ENCODE measurements at regions not wholly inside any gene's neighbourhood (a gene's known extent, or its start where the extent isn't known, plus 50 kb on each side); places are given as distances from the start of the nearest gene placed in this dataset.

GRCh38 chr5:53330491-53330890 lies 149.9 kb upstream of the FST start:
- no peaks in the 10 kb centered on the region for H3K27me3 ChIP-seq
- no peak overlapping the region for H3K27ac ChIP-seq
- no peaks in the 10 kb centered on the region for H3K36me3 ChIP-seq
- no peaks in the 10 kb centered on the region for H3K4me1 ChIP-seq
- H3K9me3 ChIP-seq: no peaks in the 10 kb centered on the region
- H3K4me3 ChIP-seq: no peak overlapping the region
- TF ChIP-seq CTCF (IDR thresholded peaks at IDR 0.05) (no peak), POLR2AphosphoS5 (IDR thresholded peaks at IDR 0.05) (no peak), EP300 (IDR thresholded peaks at IDR 0.05; ENCODE audit: low read depth) (no peak)
- 67 to 91% methylated on average over 2 of the region's 2 CpGs for WGBS, 2 donors (ENCODE audit: low coverage in 1 of 2)
- in situ Hi-C loops (cut with MboI; ENCODE audit: low pct_ligation_motif_present in 1 of 4, low pct_unique_long_range_greater_than_20kb in 1 of 4, low sequenced_read_pairs in 3 of 4): no loop called here
- intact Hi-C loops (cut with DNase I; ENCODE audit: low total_unique reads): no loop called here
- no peak for DNase-seq

DNA sequence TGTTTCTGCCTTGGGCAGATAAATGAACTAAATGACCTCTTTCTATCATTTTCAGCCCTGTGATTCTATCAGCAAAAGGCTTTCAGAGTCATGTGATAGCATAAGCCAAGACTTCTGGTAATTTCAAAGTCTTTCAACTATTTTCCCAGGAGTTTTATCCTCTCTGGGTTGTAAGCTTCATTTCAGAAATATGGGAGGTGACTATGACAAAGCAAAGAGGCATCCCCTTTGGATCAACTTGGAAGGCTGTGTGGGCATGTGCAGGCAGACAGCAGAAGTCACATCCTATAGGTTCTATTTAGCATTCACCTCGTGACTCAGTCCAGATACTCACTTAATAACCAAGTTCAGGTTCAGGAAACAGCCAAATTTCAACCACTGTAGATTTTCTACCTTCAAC lies 149.0 kb upstream of the FST start:
- Histone ChIP-seq H3K36me3 (no peaks in the 10 kb centered on the region), H3K9me3 (no peaks in the 10 kb centered on the region), H3K27ac (no peak overlapping the region), H3K27me3 (no peaks in the 10 kb centered on the region), H3K4me1 (no peaks in the 10 kb centered on the region), H3K4me3 (no peak overlapping the region)
- 76% methylated on average over 1 of the region's 1 CpG; no CpG with 5 or more reads in 1 of the 2 donors for WGBS, 2 donors (ENCODE audit: low coverage in 1 of 2)
- in situ Hi-C loops (cut with MboI; ENCODE audit: low pct_ligation_motif_present in 1 of 4, low pct_unique_long_range_greater_than_20kb in 1 of 4, low sequenced_read_pairs in 3 of 4) (no loop called here), intact Hi-C loops (cut with DNase I; ENCODE audit: low total_unique reads) (no loop called here)
- DNase-seq: no peak
- TF ChIP-seq POLR2A (IDR thresholded peaks at IDR 0.05): no peak
- no peak for TF ChIP-seq POLR2AphosphoS5 (IDR thresholded peaks at IDR 0.05)
- no peak for TF ChIP-seq EP300 (IDR thresholded peaks at IDR 0.05; ENCODE audit: low read depth)
- TF ChIP-seq CTCF (IDR thresholded peaks at IDR 0.05): no peak

GRCh38 chr5:53333160-53333559 lies 147.3 kb upstream of the FST start:
- H3K27ac ChIP-seq: no peak overlapping the region
- no peaks in the 10 kb centered on the region for H3K4me1 ChIP-seq
- no peaks in the 10 kb centered on the region for H3K36me3 ChIP-seq
- no peaks in the 10 kb centered on the region for H3K27me3 ChIP-seq
- no peak overlapping the region for H3K4me3 ChIP-seq
- intact Hi-C loops (cut with DNase I; ENCODE audit: low total_unique reads): no loop called here
- no peak for DNase-seq
- TF ChIP-seq POLR2A (IDR thresholded peaks at IDR 0.05): no peak
- TF ChIP-seq CTCF (IDR thresholded peaks at IDR 0.05): no peak
- TF ChIP-seq POLR2AphosphoS5 (IDR thresholded peaks at IDR 0.05): no peak
- no peak for TF ChIP-seq EP300 (IDR thresholded peaks at IDR 0.05; ENCODE audit: low read depth)
- 24 to 36% methylated on average over 3 of the region's 3 CpGs for WGBS, 2 donors (ENCODE audit: low coverage in 1 of 2)
- no peaks in the 10 kb centered on the region for H3K9me3 ChIP-seq
- in situ Hi-C loops (cut with MboI; ENCODE audit: low pct_ligation_motif_present in 1 of 4, low pct_unique_long_range_greater_than_20kb in 1 of 4, low sequenced_read_pairs in 3 of 4): no loop called here

DNA sequence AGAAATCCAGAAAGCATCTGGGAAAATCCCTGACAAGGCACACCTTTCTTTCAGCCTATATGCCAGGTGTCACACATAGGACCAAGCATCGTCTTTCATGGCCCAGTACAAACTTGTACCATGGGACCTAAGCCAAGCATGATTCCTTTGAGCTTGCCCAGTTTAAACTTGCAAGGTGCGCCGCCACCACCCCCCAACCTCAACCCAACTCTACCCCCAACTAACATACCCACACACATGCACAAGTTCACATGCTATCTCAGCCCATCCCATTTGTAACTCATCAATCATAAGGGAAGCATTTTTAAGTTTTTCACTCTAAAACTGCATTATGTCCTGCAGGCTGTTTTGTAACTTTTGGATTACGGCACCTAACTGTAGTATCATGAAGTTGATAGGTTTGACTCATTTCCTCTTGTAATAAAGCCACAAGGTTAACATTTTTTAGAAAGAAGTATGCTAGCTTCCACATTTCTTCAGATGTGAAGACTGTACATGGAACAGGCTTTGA lies 145.9 kb upstream of the FST start:
- Histone ChIP-seq H3K36me3 (no peaks in the 10 kb centered on the region), H3K4me3 (no peak overlapping the region), H3K4me1 (no peaks in the 10 kb centered on the region), H3K9me3 (no peaks in the 10 kb centered on the region), H3K27me3 (no peaks in the 10 kb centered on the region), H3K27ac (no peak overlapping the region)
- no peak for DNase-seq
- TF ChIP-seq POLR2AphosphoS5 (IDR thresholded peaks at IDR 0.05) (no peak), EP300 (IDR thresholded peaks at IDR 0.05; ENCODE audit: low read depth) (no peak), POLR2A (IDR thresholded peaks at IDR 0.05) (no peak), CTCF (IDR thresholded peaks at IDR 0.05) (no peak)
- 83% methylated on average over 4 of the region's 4 CpGs; no CpG with 5 or more reads in 1 of the 2 donors for WGBS, 2 donors (ENCODE audit: low coverage in 1 of 2)
- intact Hi-C loops (cut with DNase I; ENCODE audit: low total_unique reads): no loop called here
- in situ Hi-C loops (cut with MboI; ENCODE audit: low pct_ligation_motif_present in 1 of 4, low pct_unique_long_range_greater_than_20kb in 1 of 4, low sequenced_read_pairs in 3 of 4): no loop called here
